ENCODE measurements at regions not wholly inside any gene's neighbourhood (a gene's known extent, or its start where the extent isn't known, plus 50 kb on each side); places are given as distances from the start of the nearest gene placed in this dataset.

- H3K4me1 ChIP-seq (ENCODE audit: control insufficient read depth, insufficient read depth, low read length), result no peaks in the 10 kb centered on the region
- Mint-ChIP-seq H3K9me3 (peaks cover 0 to 3% of the 10 kb centered on the region in 2 donors), H3K27me3 (ENCODE audit: low read depth in 2 of 2) (no peaks in the 10 kb centered on the region), H3K4me1 (no peaks in the 10 kb centered on the region), H3K4me3 (no peak overlapping the region), H3K36me3 (no peaks in the 10 kb centered on the region), H3K27ac (no peak overlapping the region)
- WGBS (ENCODE audit: insufficient coverage), result 80% methylated on average over 2 of the region's 2 CpGs
- no peak overlapping the region for H3K4me3 ChIP-seq (ENCODE audit: low read length)
- intact Hi-C loops (cut with micrococcal nuclease), result no loop called here
- H3K36me3 ChIP-seq (ENCODE audit: control insufficient read depth, insufficient read depth, low read length), result no peaks in the 10 kb centered on the region
- TF ChIP-seq CTCF (IDR thresholded peaks at IDR 0.05), result no peak
- DNase-seq (no peak), ATAC-seq (no peak)
- H3K9me3 ChIP-seq (ENCODE audit: control insufficient read depth, insufficient read depth, low read length), result no peaks in the 10 kb centered on the region
- H3K27ac ChIP-seq (ENCODE audit: low read length), result no peak overlapping the region
- H3K27me3 ChIP-seq (ENCODE audit: control insufficient read depth, insufficient read depth, low read length), result no peaks in the 10 kb centered on the region
These were observed 248.0 kb downstream of the PLPP3 start for GRCh38 chr1:56331207-56331891.

- Mint-ChIP-seq H3K36me3 (no peaks in the 10 kb centered on the region), H3K27ac (no peak overlapping the region), H3K27me3 (ENCODE audit: low read depth in 2 of 2) (no peaks in the 10 kb centered on the region), H3K4me1 (no peaks in the 10 kb centered on the region), H3K9me3 (peaks cover 2 to 3% of the 10 kb centered on the region in 2 donors), H3K4me3 (no peak overlapping the region)
- Histone ChIP-seq H3K4me1 (ENCODE audit: control insufficient read depth, insufficient read depth, low read length) (no peaks in the 10 kb centered on the region), H3K36me3 (ENCODE audit: control insufficient read depth, insufficient read depth, low read length) (no peaks in the 10 kb centered on the region), H3K9me3 (ENCODE audit: control insufficient read depth, insufficient read depth, low read length) (no peaks in the 10 kb centered on the region), H3K27me3 (ENCODE audit: control insufficient read depth, insufficient read depth, low read length) (no peaks in the 10 kb centered on the region), H3K27ac (ENCODE audit: low read length) (no peak overlapping the region), H3K4me3 (ENCODE audit: low read length) (no peak overlapping the region)
- intact Hi-C loops (cut with micrococcal nuclease), result no loop called here
- ATAC-seq (no peak), DNase-seq (no peak)
- 60% methylated on average over 1 of the region's 1 CpG for WGBS (ENCODE audit: insufficient coverage)
- no peak for TF ChIP-seq CTCF (IDR thresholded peaks at IDR 0.05)
These were observed 248.9 kb downstream of the PLPP3 start for GRCh38 chr1:56330391-56331026.

- DNase-seq, result no peak
- Mint-ChIP-seq H3K9me3 (peaks cover 2 to 3% of the 10 kb centered on the region in 2 donors), H3K27ac (no peak overlapping the region), H3K4me1 (no peaks in the 10 kb centered on the region), H3K4me3 (no peak overlapping the region), H3K27me3 (ENCODE audit: low read depth in 2 of 2) (no peaks in the 10 kb centered on the region), H3K36me3 (no peaks in the 10 kb centered on the region)
- Histone ChIP-seq H3K4me3 (ENCODE audit: low read length) (no peak overlapping the region), H3K9me3 (ENCODE audit: control insufficient read depth, insufficient read depth, low read length) (no peaks in the 10 kb centered on the region), H3K4me1 (ENCODE audit: control insufficient read depth, insufficient read depth, low read length) (no peaks in the 10 kb centered on the region), H3K27me3 (ENCODE audit: control insufficient read depth, insufficient read depth, low read length) (no peaks in the 10 kb centered on the region), H3K36me3 (ENCODE audit: control insufficient read depth, insufficient read depth, low read length) (no peaks in the 10 kb centered on the region), H3K27ac (ENCODE audit: low read length) (no peak overlapping the region)
- TF ChIP-seq CTCF (IDR thresholded peaks at IDR 0.05), result no peak
- 88% methylated on average over 1 of the region's 1 CpG for WGBS (ENCODE audit: insufficient coverage)
- intact Hi-C loops (cut with micrococcal nuclease), result no loop called here
- ATAC-seq, result no peak
These were observed 249.4 kb downstream of the PLPP3 start for GRCh38 chr1:56329970-56330369.

- H3K4me3 ChIP-seq (ENCODE audit: low read length), result no peak overlapping the region
- no peaks in the 10 kb centered on the region for H3K36me3 ChIP-seq (ENCODE audit: control insufficient read depth, insufficient read depth, low read length)
- Mint-ChIP-seq H3K27me3 (ENCODE audit: low read depth in 2 of 2) (no peaks in the 10 kb centered on the region), H3K27ac (no peak overlapping the region), H3K36me3 (no peaks in the 10 kb centered on the region), H3K9me3 (peaks cover 2 to 3% of the 10 kb centered on the region in 2 donors), H3K4me1 (no peaks in the 10 kb centered on the region), H3K4me3 (no peak overlapping the region)
- H3K27ac ChIP-seq (ENCODE audit: low read length), result no peak overlapping the region
- DNase-seq, result no peak
- WGBS (ENCODE audit: insufficient coverage), result 65% methylated on average over 1 of the region's 1 CpG
- intact Hi-C loops (cut with micrococcal nuclease), result no loop called here
- H3K27me3 ChIP-seq (ENCODE audit: control insufficient read depth, insufficient read depth, low read length), result no peaks in the 10 kb centered on the region
- no peak for TF ChIP-seq CTCF (IDR thresholded peaks at IDR 0.05)
- no peaks in the 10 kb centered on the region for H3K9me3 ChIP-seq (ENCODE audit: control insufficient read depth, insufficient read depth, low read length)
- ATAC-seq, result no peak
- no peaks in the 10 kb centered on the region for H3K4me1 ChIP-seq (ENCODE audit: control insufficient read depth, insufficient read depth, low read length)
These were observed 252.2 kb downstream of the PLPP3 start for GRCh38 chr1:56327195-56327594.
